ENCODE measurements at regions not wholly inside any gene's neighbourhood (a gene's known extent, or its start where the extent isn't known, plus 50 kb on each side); places are given as distances from the start of the nearest gene placed in this dataset.
"Not testable (repeated sequence)": the region's sequence is repeated elsewhere in the genome, so short reads cannot be mapped to it uniquely, and the experiment has no call there.

GRCh38 chr3:22377421-22377820, 626.4 kb upstream of the ZNF385D start:
- no peak overlapping the region for H3K4me3 ChIP-seq (ENCODE audit: low read depth, low read length)
- no peaks in the 10 kb centered on the region for H3K79me2 ChIP-seq (ENCODE audit: control insufficient read depth, insufficient read depth, low read length, poor library complexity)
- H4K8ac ChIP-seq (ENCODE audit: low read depth, low read length): no peak overlapping the region
- no peaks in the 10 kb centered on the region for H3K36me3 ChIP-seq (ENCODE audit: control insufficient read depth in 1 of 2, insufficient read depth in 2 of 2, low read length in 2 of 2)
- no peak overlapping the region for H3K4ac ChIP-seq (ENCODE audit: low read depth, low read length)
- DNase-seq: no peak
- no peak overlapping the region for H4K91ac ChIP-seq (ENCODE audit: low read depth, low read length)
- H2AFZ ChIP-seq (ENCODE audit: insufficient read depth, low read length, poor library complexity): no peak overlapping the region
- H4K12ac ChIP-seq (ENCODE audit: low read depth, low read length): no peak overlapping the region
- H3K27ac ChIP-seq (ENCODE audit: low read depth, low read length): no peak overlapping the region
- no peak overlapping the region for H2BK5ac ChIP-seq (ENCODE audit: low read depth, low read length, poor library complexity)
- no peak overlapping the region for H3K18ac ChIP-seq (ENCODE audit: low read length)
- no peak overlapping the region for H2AK5ac ChIP-seq (ENCODE audit: low read length)
- no peak overlapping the region for H3K9ac ChIP-seq (ENCODE audit: low read length)
- H3K4me2 ChIP-seq (ENCODE audit: low read length): no peak overlapping the region
- no peak overlapping the region for H2BK12ac ChIP-seq (ENCODE audit: low read length)
- no peak overlapping the region for H2BK120ac ChIP-seq (ENCODE audit: insufficient read depth, low read length, poor library complexity)
- peaks cover 0 to 4% of the 10 kb centered on the region in 2 experiments for H3K4me1 ChIP-seq (ENCODE audit: control insufficient read depth in 1 of 2, insufficient read depth in 2 of 2, low read length in 2 of 2)
- no peak overlapping the region for H3K23ac ChIP-seq (ENCODE audit: low read length)
- H3K9me3 ChIP-seq (ENCODE audit: insufficient read depth, low read depth, low read length): no peaks in the 10 kb centered on the region
- H3K14ac ChIP-seq (ENCODE audit: low read length): no peak overlapping the region
- no peaks in the 10 kb centered on the region for H3K79me1 ChIP-seq (ENCODE audit: low read length)
- H3K27me3 ChIP-seq (ENCODE audit: insufficient read depth, low read length): peaks cover 6% of the 10 kb centered on the region

GRCh38 chr3:22378869-22379268, 627.9 kb upstream of the ZNF385D start:
- Histone ChIP-seq H4K91ac (ENCODE audit: low read depth, low read length) (no peak overlapping the region), H2AFZ (ENCODE audit: insufficient read depth, low read length, poor library complexity) (no peak overlapping the region), H2BK120ac (ENCODE audit: insufficient read depth, low read length, poor library complexity) (no peak overlapping the region), H3K27me3 (ENCODE audit: insufficient read depth, low read length) (no peaks in the 10 kb centered on the region), H3K4me1 (ENCODE audit: control insufficient read depth in 1 of 2, insufficient read depth in 2 of 2, low read length in 2 of 2) (no peaks in the 10 kb centered on the region), H3K14ac (ENCODE audit: low read length) (no peak overlapping the region), H3K4me2 (ENCODE audit: low read length) (no peak overlapping the region), H3K4ac (ENCODE audit: low read depth, low read length) (no peak overlapping the region), H2BK5ac (ENCODE audit: low read depth, low read length, poor library complexity) (no peak overlapping the region), H3K23ac (ENCODE audit: low read length) (no peak overlapping the region), H3K18ac (ENCODE audit: low read length) (no peak overlapping the region), H3K79me2 (ENCODE audit: control insufficient read depth, insufficient read depth, low read length, poor library complexity) (no peaks in the 10 kb centered on the region), H2BK12ac (ENCODE audit: low read length) (no peak overlapping the region), H4K8ac (ENCODE audit: low read depth, low read length) (no peak overlapping the region), H4K12ac (ENCODE audit: low read depth, low read length) (no peak overlapping the region), H3K9ac (ENCODE audit: low read length) (no peak overlapping the region), H2AK5ac (ENCODE audit: low read length) (no peak overlapping the region), H3K27ac (ENCODE audit: low read depth, low read length) (no peak overlapping the region), H3K79me1 (ENCODE audit: low read length) (no peaks in the 10 kb centered on the region), H3K36me3 (ENCODE audit: control insufficient read depth in 1 of 2, insufficient read depth in 2 of 2, low read length in 2 of 2) (no peaks in the 10 kb centered on the region), H3K9me3 (ENCODE audit: insufficient read depth, low read depth, low read length) (no peaks in the 10 kb centered on the region), H3K4me3 (ENCODE audit: low read depth, low read length) (no peak overlapping the region)
- DNase-seq: no peak

- no peak overlapping the region for H2BK120ac ChIP-seq (ENCODE audit: insufficient read depth, low read length, poor library complexity)
- H3K9ac ChIP-seq (ENCODE audit: low read length): no peak overlapping the region
- H4K91ac ChIP-seq (ENCODE audit: low read depth, low read length): no peak overlapping the region
- peak overlapping the region; percentile 40 for H2BK12ac ChIP-seq (ENCODE audit: low read length)
- no peaks in the 10 kb centered on the region for H3K4me1 ChIP-seq (ENCODE audit: control insufficient read depth in 1 of 2, insufficient read depth in 2 of 2, low read length in 2 of 2)
- H3K79me2 ChIP-seq (ENCODE audit: control insufficient read depth, insufficient read depth, low read length, poor library complexity): no peaks in the 10 kb centered on the region
- no peak overlapping the region for H4K8ac ChIP-seq (ENCODE audit: low read depth, low read length)
- H3K9me3 ChIP-seq (ENCODE audit: insufficient read depth, low read depth, low read length): no peaks in the 10 kb centered on the region
- no peak overlapping the region for H2AK5ac ChIP-seq (ENCODE audit: low read length)
- DNase-seq: no peak
- H3K4me3 ChIP-seq (ENCODE audit: low read depth, low read length): no peak overlapping the region
- H3K27ac ChIP-seq (ENCODE audit: low read depth, low read length): no peak overlapping the region
- H3K18ac ChIP-seq (ENCODE audit: low read length): no peak overlapping the region
- no peaks in the 10 kb centered on the region for H3K79me1 ChIP-seq (ENCODE audit: low read length)
- no peak overlapping the region for H3K23ac ChIP-seq (ENCODE audit: low read length)
- no peak overlapping the region for H3K4ac ChIP-seq (ENCODE audit: low read depth, low read length)
- no peak overlapping the region for H4K12ac ChIP-seq (ENCODE audit: low read depth, low read length)
- H3K14ac ChIP-seq (ENCODE audit: low read length): no peak overlapping the region
- H3K36me3 ChIP-seq (ENCODE audit: control insufficient read depth in 1 of 2, insufficient read depth in 2 of 2, low read length in 2 of 2): no peaks in the 10 kb centered on the region
- no peaks in the 10 kb centered on the region for H3K27me3 ChIP-seq (ENCODE audit: insufficient read depth, low read length)
- H3K4me2 ChIP-seq (ENCODE audit: low read length): no peak overlapping the region
- H2BK5ac ChIP-seq (ENCODE audit: low read depth, low read length, poor library complexity): no peak overlapping the region
- H2AFZ ChIP-seq (ENCODE audit: insufficient read depth, low read length, poor library complexity): no peak overlapping the region
- WGBS (ENCODE audit: extremely low coverage, insufficient coverage, insufficient read length): no CpG with 5 or more reads among the region's 4 CpGs
Measured at GRCh38 chr3:22380253-22380652, 629.2 kb upstream of the ZNF385D start.

GRCh38 chr3:22381564-22381963, 630.6 kb upstream of the ZNF385D start:
- H2AFZ ChIP-seq (ENCODE audit: insufficient read depth, low read length, poor library complexity); H4K12ac ChIP-seq (ENCODE audit: low read depth, low read length); H3K9me3 ChIP-seq (ENCODE audit: insufficient read depth, low read depth, low read length); H3K23ac ChIP-seq (ENCODE audit: low read length); H3K14ac ChIP-seq (ENCODE audit: low read length); H3K79me2 ChIP-seq (ENCODE audit: control insufficient read depth, insufficient read depth, low read length, poor library complexity); H3K4me3 ChIP-seq (ENCODE audit: low read depth, low read length); DNase-seq; H3K27me3 ChIP-seq (ENCODE audit: insufficient read depth, low read length); H2BK5ac ChIP-seq (ENCODE audit: low read depth, low read length, poor library complexity); H4K8ac ChIP-seq (ENCODE audit: low read depth, low read length); H3K9ac ChIP-seq (ENCODE audit: low read length); H4K91ac ChIP-seq (ENCODE audit: low read depth, low read length); H2BK12ac ChIP-seq (ENCODE audit: low read length); H3K18ac ChIP-seq (ENCODE audit: low read length); H3K79me1 ChIP-seq (ENCODE audit: low read length); H3K27ac ChIP-seq (ENCODE audit: low read depth, low read length); H2BK120ac ChIP-seq (ENCODE audit: insufficient read depth, low read length, poor library complexity); H3K4me1 ChIP-seq (ENCODE audit: control insufficient read depth in 1 of 2, insufficient read depth in 2 of 2, low read length in 2 of 2); H3K4me2 ChIP-seq (ENCODE audit: low read length); H3K36me3 ChIP-seq (ENCODE audit: control insufficient read depth in 1 of 2, insufficient read depth in 2 of 2, low read length in 2 of 2); H3K4ac ChIP-seq (ENCODE audit: low read depth, low read length); H2AK5ac ChIP-seq (ENCODE audit: low read length): not testable (repeated sequence)
- WGBS (ENCODE audit: extremely low coverage, insufficient coverage, insufficient read length): no CpG with 5 or more reads among the region's 10 CpGs

- no peak overlapping the region for H3K18ac ChIP-seq (ENCODE audit: low read length)
- H2AFZ ChIP-seq (ENCODE audit: insufficient read depth, low read length, poor library complexity): no peak overlapping the region
- DNase-seq: no peak
- no peak overlapping the region for H2BK12ac ChIP-seq (ENCODE audit: low read length)
- no peak overlapping the region for H3K4ac ChIP-seq (ENCODE audit: low read depth, low read length)
- H4K12ac ChIP-seq (ENCODE audit: low read depth, low read length): no peak overlapping the region
- H3K4me1 ChIP-seq (ENCODE audit: control insufficient read depth in 1 of 2, insufficient read depth in 2 of 2, low read length in 2 of 2): no peaks in the 10 kb centered on the region
- no peak overlapping the region for H4K8ac ChIP-seq (ENCODE audit: low read depth, low read length)
- no peaks in the 10 kb centered on the region for H3K36me3 ChIP-seq (ENCODE audit: control insufficient read depth in 1 of 2, insufficient read depth in 2 of 2, low read length in 2 of 2)
- no peak overlapping the region for H3K23ac ChIP-seq (ENCODE audit: low read length)
- no peaks in the 10 kb centered on the region for H3K27me3 ChIP-seq (ENCODE audit: insufficient read depth, low read length)
- H3K27ac ChIP-seq (ENCODE audit: low read depth, low read length): no peak overlapping the region
- no peak overlapping the region for H2AK5ac ChIP-seq (ENCODE audit: low read length)
- no peak overlapping the region for H3K4me3 ChIP-seq (ENCODE audit: low read depth, low read length)
- H3K79me2 ChIP-seq (ENCODE audit: control insufficient read depth, insufficient read depth, low read length, poor library complexity): no peaks in the 10 kb centered on the region
- H2BK120ac ChIP-seq (ENCODE audit: insufficient read depth, low read length, poor library complexity): no peak overlapping the region
- no peak overlapping the region for H3K4me2 ChIP-seq (ENCODE audit: low read length)
- no peak overlapping the region for H4K91ac ChIP-seq (ENCODE audit: low read depth, low read length)
- no peak overlapping the region for H3K14ac ChIP-seq (ENCODE audit: low read length)
- no peak overlapping the region for H3K9ac ChIP-seq (ENCODE audit: low read length)
- H3K9me3 ChIP-seq (ENCODE audit: insufficient read depth, low read depth, low read length): no peaks in the 10 kb centered on the region
- no peak overlapping the region for H2BK5ac ChIP-seq (ENCODE audit: low read depth, low read length, poor library complexity)
- no peaks in the 10 kb centered on the region for H3K79me1 ChIP-seq (ENCODE audit: low read length)
Measured at GRCh38 chr3:22383285-22383684, 632.3 kb upstream of the ZNF385D start.
